Gastroesophageal sphincter (tissue), 3 donors: ENCODE measurements at regions not wholly inside any gene's neighbourhood (a gene's known extent, or its start where the extent isn't known, plus 50 kb on each side); places are given as distances from the start of the nearest gene placed in this dataset.

Source experiments
- CTCF ChIP-seq, 4 experiments: fragments of 200-600 bp in 2 of 4; fragments of 450-650 bp in 2 of 4; sonication (generic) in 1 of 4; IDR thresholded peaks; one replicate each; pipeline ENCODE4 v1.5.1; 2017 to 2019; ENCODE audit warnings: antibody characterized with exemption in 4 of 4, mild to moderate bottlenecking in 2 of 4, moderate library complexity in 2 of 4
- EP300 ChIP-seq: sonication (generic); formaldehyde crosslinking; IDR thresholded peaks from one replicate; pipeline ENCODE4 v1.6.1; 2017; ENCODE audit warnings: antibody characterized with exemption, mild to moderate bottlenecking
- POLR2A ChIP-seq, 2 donors: fragments of 450-650 bp; IDR thresholded peaks; one replicate each; pipeline ENCODE4 v1.6.1; 2017; ENCODE audit warnings: antibody characterized with exemption in 2 of 2, mild to moderate bottlenecking in 2 of 2, moderate library complexity in 1 of 2
- POLR2AphosphoS5 ChIP-seq: sonication (generic); formaldehyde crosslinking; IDR thresholded peaks from one replicate; pipeline ENCODE4 v1.6.1; 2017; ENCODE audit warnings: antibody characterized with exemption

GRCh38 chr6:62479697-62480220 is 193.7 kb upstream of the KHDRBS2 start:
- no peak for TF ChIP-seq CTCF (IDR thresholded peaks at IDR 0.05)
- TF ChIP-seq POLR2A (IDR thresholded peaks at IDR 0.05): no peak
- no peak for TF ChIP-seq POLR2AphosphoS5
- no peak for TF ChIP-seq EP300
